ENCODE measurements at regions not wholly inside any gene's neighbourhood (a gene's known extent, or its start where the extent isn't known, plus 50 kb on each side); places are given as distances from the start of the nearest gene placed in this dataset.

- Histone ChIP-seq H3K79me2 (replicated peaks; ENCODE audit: insufficient read depth, low read length) (no peaks in the 10 kb centered on the region), H3K4me3 (ENCODE audit: low read length) (no peak overlapping the region), H3K9me2 (ENCODE audit: insufficient read depth, low read length) (no peaks in the 10 kb centered on the region), H3K9me3 (ENCODE audit: low read length) (no peaks in the 10 kb centered on the region), H3F3A (ENCODE audit: insufficient read depth, low read length, poor library complexity, severe bottlenecking) (no peaks in the 10 kb centered on the region), H3K36me3 (ENCODE audit: insufficient read depth, low read length) (no peaks in the 10 kb centered on the region), H3K27me3 (ENCODE audit: insufficient read depth, low read depth, low read length) (no peaks in the 10 kb centered on the region), H3K4me2 (ENCODE audit: low read length) (no peak overlapping the region), H4K20me1 (ENCODE audit: insufficient read depth) (no peaks in the 10 kb centered on the region), H3K27ac (ENCODE audit: low read length) (no peak overlapping the region), H2AFZ (ENCODE audit: low read depth, low read length) (no peak overlapping the region), H3K9ac (ENCODE audit: low read length) (no peak overlapping the region)
- TF ChIP-seq POLR2AphosphoS5 (IDR thresholded peaks at IDR 0.05) (no peak), MXI1 (conservative IDR thresholded peaks at IDR 0.05; ENCODE audit: poor library complexity, severe bottlenecking) (no peak), EZH2 (IDR thresholded peaks at IDR 0.05; ENCODE audit: borderline replicate concordance, insufficient read depth, low read length, poor library complexity, severe bottlenecking) (no peak), REST (IDR thresholded peaks at IDR 0.05; ENCODE audit: borderline replicate concordance) (no peak), CTCF (IDR thresholded peaks at IDR 0.05; ENCODE audit: poor library complexity, severe bottlenecking) (no peak), EP300 (conservative IDR thresholded peaks at IDR 0.05; ENCODE audit: poor library complexity, severe bottlenecking) (no peak), TAF1 (IDR thresholded peaks at IDR 0.05; ENCODE audit: low read depth) (no peak)
Observed at GRCh38 chr3:99419116-99419515, 219.3 kb upstream of the COL8A1 start.

GRCh38 chr3:99418709-99419108, 219.7 kb upstream of the COL8A1 start:
- TF ChIP-seq MXI1 (conservative IDR thresholded peaks at IDR 0.05; ENCODE audit: poor library complexity, severe bottlenecking): no peak
- no peak for TF ChIP-seq REST (IDR thresholded peaks at IDR 0.05; ENCODE audit: borderline replicate concordance)
- TF ChIP-seq TAF1 (IDR thresholded peaks at IDR 0.05; ENCODE audit: low read depth): no peak
- no peak for TF ChIP-seq CTCF (IDR thresholded peaks at IDR 0.05; ENCODE audit: poor library complexity, severe bottlenecking)
- no peak for TF ChIP-seq RAD21 (conservative IDR thresholded peaks at IDR 0.05)
- TF ChIP-seq SMC3 (conservative IDR thresholded peaks at IDR 0.05; ENCODE audit: poor library complexity): no peak
- no peak for TF ChIP-seq EP300 (conservative IDR thresholded peaks at IDR 0.05; ENCODE audit: poor library complexity, severe bottlenecking)
- TF ChIP-seq POLR2AphosphoS5 (IDR thresholded peaks at IDR 0.05): no peak
- TF ChIP-seq EZH2 (IDR thresholded peaks at IDR 0.05; ENCODE audit: borderline replicate concordance, insufficient read depth, low read length, poor library complexity, severe bottlenecking): no peak
- Histone ChIP-seq H3K27me3 (ENCODE audit: insufficient read depth, low read depth, low read length) (no peaks in the 10 kb centered on the region), H2AFZ (ENCODE audit: low read depth, low read length) (no peak overlapping the region)

More at GRCh38 chr3:99418709-99419108, 219.7 kb upstream of the COL8A1 start:
- no peaks in the 10 kb centered on the region for H3K9me2 ChIP-seq (ENCODE audit: insufficient read depth, low read length)
- H3K27ac ChIP-seq (ENCODE audit: low read length): no peak overlapping the region
- no peak overlapping the region for H3K9ac ChIP-seq (ENCODE audit: low read length)
- H3K36me3 ChIP-seq (ENCODE audit: insufficient read depth, low read length): no peaks in the 10 kb centered on the region
- H3K4me3 ChIP-seq (ENCODE audit: low read length): no peak overlapping the region
- H3F3A ChIP-seq (ENCODE audit: insufficient read depth, low read length, poor library complexity, severe bottlenecking): no peaks in the 10 kb centered on the region
- H4K20me1 ChIP-seq (ENCODE audit: insufficient read depth): no peaks in the 10 kb centered on the region
- H3K4me2 ChIP-seq (ENCODE audit: low read length): no peak overlapping the region
- no peaks in the 10 kb centered on the region for H3K79me2 ChIP-seq (replicated peaks; ENCODE audit: insufficient read depth, low read length)
- H3K9me3 ChIP-seq (ENCODE audit: low read length): no peaks in the 10 kb centered on the region

Measured in neural cell (in vitro differentiated cells).